Cardiac muscle cell (in vitro differentiated cells and primary cell): ENCODE measurements at regions not wholly inside any gene's neighbourhood (a gene's known extent, or its start where the extent isn't known, plus 50 kb on each side); places are given as distances from the start of the nearest gene placed in this dataset.

Experiments used
- DNase-seq, 2 donors: peaks; one replicate each; pipeline versions ENCODE4 v3.0.0 to v3.0.0-alpha.2; 2010 to 2017; ENCODE audit warnings: low read depth in 1 of 2, low spot score in 1 of 2
- H3K27ac ChIP-seq: fragments of 200-600 bp; sonication (generic); 2 replicates; pipeline ENCODE4 v1.5.1; 2016
- H3K27me3 ChIP-seq: fragments of 200-600 bp; sonication (generic); 2 replicates; pipeline ENCODE4 v1.6.0; 2016; ENCODE audit warnings: control low read depth
- H3K36me3 ChIP-seq: fragments of 200-600 bp; sonication (generic); 2 replicates; pipeline ENCODE4 v1.5.1; 2016; ENCODE audit warnings: control low read depth
- H3K4me1 ChIP-seq: fragments of 200-600 bp; sonication (generic); 2 replicates; pipeline ENCODE4 v1.8.1; 2017; ENCODE audit warnings: low read depth, mild to moderate bottlenecking, mixed run types
- H3K4me3 ChIP-seq: fragments of 200-600 bp; sonication (generic); 2 replicates; pipeline ENCODE4 v1.5.1; 2016; ENCODE audit warnings: mild to moderate bottlenecking
- H3K9me3 ChIP-seq: fragments of 200-600 bp; sonication (generic); 2 replicates; pipeline ENCODE4 v1.5.1; 2017; ENCODE audit warnings: low read depth, mild to moderate bottlenecking, control low read depth
- CTCF ChIP-seq: IDR thresholded peaks from 2 replicates; pipeline ENCODE4 v1.5.1; 2012; ENCODE audit warnings: low read depth, mild to moderate bottlenecking, low read length

DNA sequence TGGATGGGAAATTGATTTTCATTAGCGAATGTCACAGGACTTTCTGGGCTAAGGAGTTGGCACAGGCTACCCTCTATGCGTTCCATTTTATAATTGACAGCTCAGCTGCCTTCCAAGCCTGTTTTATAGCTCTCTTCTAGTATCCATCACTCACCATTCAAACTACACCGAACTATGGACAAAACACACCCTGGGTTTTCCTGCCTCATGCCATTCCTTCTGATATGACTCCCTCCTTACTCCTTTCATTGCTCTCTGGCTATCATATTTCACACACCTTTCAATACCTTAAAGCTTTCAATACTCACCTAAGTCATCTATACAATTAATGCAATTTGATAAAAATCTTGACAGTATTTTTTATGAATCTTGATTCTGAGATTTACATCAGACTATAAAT is 181.3 kb downstream of the RAP2A start:
- H3K9me3 ChIP-seq, result no peaks in the 10 kb centered on the region
- DNase-seq, result no peak
- no peaks in the 10 kb centered on the region for H3K27me3 ChIP-seq
- H3K4me3 ChIP-seq, result no peak overlapping the region
- no peak for TF ChIP-seq CTCF
- H3K4me1 ChIP-seq, result no peaks in the 10 kb centered on the region
- H3K36me3 ChIP-seq, result no peaks in the 10 kb centered on the region
- H3K27ac ChIP-seq, result no peak overlapping the region

GRCh38 chr13:97616385-97616784 is 182.4 kb downstream of the RAP2A start:
- Histone ChIP-seq H3K27me3 (no peaks in the 10 kb centered on the region), H3K4me3 (no peak overlapping the region), H3K4me1 (no peaks in the 10 kb centered on the region), H3K27ac (no peak overlapping the region), H3K36me3 (no peaks in the 10 kb centered on the region), H3K9me3 (no peaks in the 10 kb centered on the region)
- no peak for TF ChIP-seq CTCF
- no peak for DNase-seq

DNA sequence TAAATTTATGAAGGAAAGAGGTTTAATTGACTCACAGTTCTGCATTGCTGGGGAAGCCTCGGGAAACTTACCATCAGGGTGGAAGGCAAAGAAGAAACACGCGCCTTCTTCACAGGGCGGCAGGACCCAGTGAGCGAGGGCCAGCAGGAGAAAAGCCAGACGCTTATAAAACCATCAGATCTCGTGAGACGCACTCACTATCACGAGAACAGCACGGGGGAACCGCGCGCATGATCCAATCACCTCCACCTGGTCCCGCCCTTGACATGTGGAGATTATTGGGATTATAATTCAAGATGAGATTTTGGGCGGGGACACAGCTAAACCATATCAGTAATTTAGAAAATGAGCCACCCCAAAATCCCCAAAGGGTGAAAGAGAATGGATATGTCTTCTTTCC is 187.1 kb downstream of the RAP2A start:
- Histone ChIP-seq H3K27me3 (no peaks in the 10 kb centered on the region), H3K9me3 (no peaks in the 10 kb centered on the region), H3K36me3 (no peaks in the 10 kb centered on the region), H3K4me3 (no peak overlapping the region), H3K27ac (no peak overlapping the region), H3K4me1 (no peaks in the 10 kb centered on the region)
- no peak for TF ChIP-seq CTCF
- no peak for DNase-seq

DNA sequence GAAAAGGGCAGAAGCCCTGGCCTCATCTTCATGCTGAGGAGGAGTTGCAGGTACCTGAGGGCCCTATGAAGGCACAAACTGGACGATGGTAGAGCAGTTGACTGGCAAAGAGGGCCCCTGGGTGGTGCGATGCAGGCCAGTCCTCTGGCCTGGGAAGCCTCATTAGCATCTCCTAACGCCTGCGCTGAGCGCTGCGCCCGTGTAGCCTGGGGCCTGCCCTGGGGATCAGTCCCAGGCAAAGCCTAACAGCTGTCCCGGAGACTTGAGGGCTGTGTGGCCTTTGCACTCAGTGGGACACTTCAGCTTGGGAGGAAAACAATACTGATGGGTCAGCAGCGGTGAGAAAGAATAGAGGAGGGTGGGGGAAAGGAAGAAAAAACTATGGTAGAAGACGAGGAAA is 187.7 kb downstream of the RAP2A start:
- no peak for DNase-seq
- TF ChIP-seq CTCF, result no peak

DNA sequence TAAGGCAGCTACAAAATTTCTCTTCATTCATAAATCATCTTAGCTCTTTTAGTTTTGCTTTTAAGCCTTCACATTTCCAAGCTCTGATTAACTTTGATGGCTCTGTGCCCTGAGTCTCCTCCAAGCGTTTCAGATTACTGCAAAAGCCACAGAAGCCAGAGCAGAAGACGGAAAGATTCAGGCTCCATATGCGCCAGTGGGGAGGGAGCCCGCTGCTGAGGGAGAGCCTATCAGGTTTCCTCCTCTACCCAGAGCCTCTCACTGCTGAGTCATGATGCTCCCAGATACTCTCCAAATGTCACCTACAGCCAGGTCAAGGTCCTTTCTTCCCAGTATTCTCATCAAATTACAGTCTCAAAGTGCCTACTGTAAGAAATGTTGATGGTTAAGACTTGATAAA is 193.6 kb downstream of the RAP2A start:
- no peaks in the 10 kb centered on the region for H3K4me1 ChIP-seq
- no peak overlapping the region for H3K27ac ChIP-seq
- DNase-seq, result peak; percentile 29 to 96
- TF ChIP-seq CTCF, result no peak
- H3K9me3 ChIP-seq, result no peaks in the 10 kb centered on the region
- H3K36me3 ChIP-seq, result no peaks in the 10 kb centered on the region
- no peak overlapping the region for H3K4me3 ChIP-seq
- H3K27me3 ChIP-seq, result no peaks in the 10 kb centered on the region

More for the DNA sequence above, 187.7 kb downstream of the RAP2A start:
- H3K4me1 ChIP-seq, result no peaks in the 10 kb centered on the region
- no peaks in the 10 kb centered on the region for H3K27me3 ChIP-seq
- H3K36me3 ChIP-seq, result no peaks in the 10 kb centered on the region
- H3K27ac ChIP-seq, result no peak overlapping the region
- no peak overlapping the region for H3K4me3 ChIP-seq
- H3K9me3 ChIP-seq, result no peaks in the 10 kb centered on the region
